ENCODE measurements at regions not wholly inside any gene's neighbourhood (a gene's known extent, or its start where the extent isn't known, plus 50 kb on each side); places are given as distances from the start of the nearest gene placed in this dataset.

- ATAC-seq: no peak
These were observed 141.6 kb upstream of the RPS23 start for GRCh38 chr5:82419559-82420332.

- no peak for ATAC-seq
These were observed 140.4 kb upstream of the RPS23 start for GRCh38 chr5:82418608-82418950.

- no peak for ATAC-seq
These were observed 139.8 kb upstream of the RPS23 start for GRCh38 chr5:82417776-82418607.

- ATAC-seq: no peak
These were observed 138.4 kb upstream of the RPS23 start for GRCh38 chr5:82416512-82416911.

- no peak for ATAC-seq
These were observed 135.9 kb upstream of the RPS23 start for GRCh38 chr5:82414041-82414388.

GRCh38 chr5:82413302-82414040 is 135.3 kb upstream of the RPS23 start:
- ATAC-seq: no peak

- no peak for ATAC-seq
These were observed 129.9 kb upstream of the RPS23 start for GRCh38 chr5:82408033-82408432.

- no peak for ATAC-seq
These were observed 128.1 kb upstream of the RPS23 start for GRCh38 chr5:82406205-82406773.

- ATAC-seq: no peak
These were observed 127.6 kb upstream of the RPS23 start for GRCh38 chr5:82405618-82406204.

GRCh38 chr5:82405161-82405560 is 127.0 kb upstream of the RPS23 start:
- no peak for ATAC-seq

- no peak for ATAC-seq
These were observed 126.3 kb upstream of the RPS23 start for GRCh38 chr5:82404382-82404945.

GRCh38 chr5:82403724-82404123 is 125.6 kb upstream of the RPS23 start:
- no peak for ATAC-seq

- no peak for ATAC-seq
These were observed 124.9 kb upstream of the RPS23 start for GRCh38 chr5:82403026-82403425.

GRCh38 chr5:82399111-82399510 is 121.0 kb upstream of the RPS23 start:
- no peak for ATAC-seq

GRCh38 chr5:82397741-82398320 is 119.7 kb upstream of the RPS23 start:
- no peak for ATAC-seq

GRCh38 chr5:82396871-82397514 is 118.8 kb upstream of the RPS23 start:
- no peak for ATAC-seq

- ATAC-seq: no peak
These were observed 118.2 kb upstream of the RPS23 start for GRCh38 chr5:82396396-82396795.

GRCh38 chr5:82393951-82394350 is 115.8 kb upstream of the RPS23 start:
- ATAC-seq: no peak

GRCh38 chr5:82390088-82390487 is 111.9 kb upstream of the RPS23 start:
- ATAC-seq: no peak

- ATAC-seq: no peak
These were observed 111.2 kb upstream of the RPS23 start for GRCh38 chr5:82389347-82389746.

- no peak for ATAC-seq
These were observed 110.0 kb upstream of the RPS23 start for GRCh38 chr5:82388181-82388580.

GRCh38 chr5:82387819-82388166 is 109.6 kb upstream of the RPS23 start:
- ATAC-seq: no peak

Data from activated CD4-positive, CD25-positive, alpha-beta regulatory T cell treated with anti-CD3 and anti-CD28 coated beads, Interleukin-2, amount 50 U/mL, for 24 hours (primary cell).